ENCODE measurements at regions not wholly inside any gene's neighbourhood (a gene's known extent, or its start where the extent isn't known, plus 50 kb on each side); places are given as distances from the start of the nearest gene placed in this dataset.

DNA sequence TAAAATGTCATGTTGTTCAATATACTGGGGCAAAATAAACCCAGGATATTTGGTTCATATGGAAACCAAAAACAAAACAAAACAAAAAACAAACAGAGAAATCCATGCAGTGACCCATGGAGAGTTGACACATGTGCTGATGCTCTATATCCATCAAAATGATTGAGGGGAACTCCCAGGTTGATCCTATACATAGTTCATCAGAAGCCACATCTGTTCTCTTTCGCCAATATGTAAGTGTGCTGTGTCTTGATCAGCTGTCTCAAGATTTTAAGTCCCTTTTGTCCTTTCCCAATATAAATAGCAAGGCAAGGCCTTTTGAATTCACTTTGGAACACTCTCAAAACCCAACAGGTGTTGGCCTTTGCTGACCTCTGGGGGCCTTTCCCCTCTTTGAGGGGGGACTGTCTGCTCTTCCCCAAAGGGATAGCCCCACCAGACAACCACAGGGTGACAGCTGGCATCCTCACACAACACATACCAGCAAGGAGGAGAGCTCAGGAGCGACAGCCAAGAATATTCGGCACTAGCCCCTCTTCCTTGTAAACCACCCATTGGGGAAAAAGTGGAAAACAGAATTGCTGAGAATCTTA is 209.4 kb upstream of the CD96 start:
- H4K8ac ChIP-seq (ENCODE audit: extremely low read depth, insufficient read depth, low read length): no peak overlapping the region
- H2AK5ac ChIP-seq (ENCODE audit: low read depth, low read length): no peak overlapping the region
- H3K18ac ChIP-seq (ENCODE audit: extremely low read depth, low read length): no peak overlapping the region
- no peak overlapping the region for H2BK12ac ChIP-seq (ENCODE audit: low read depth, low read length)
- DNase-seq (ENCODE audit: low read depth in 1 of 2, low spot score in 2 of 2) (no peak), FAIRE-seq (no peak)
- no peaks in the 10 kb centered on the region for H4K20me1 ChIP-seq (replicated peaks in 1 of 2; ENCODE audit: control insufficient read depth in 1 of 2, insufficient read depth in 2 of 2, low read length in 2 of 2)
- H3K4ac ChIP-seq (replicated peaks; ENCODE audit: insufficient read length, low read depth, low read length): no peak overlapping the region
- TF ChIP-seq SP4 (IDR thresholded peaks at IDR 0.05; ENCODE audit: low read length): no peak
- no peak for TF ChIP-seq RBBP5 (IDR thresholded peaks at IDR 0.05; ENCODE audit: borderline replicate concordance, low read depth, low read length)
- no peak for TF ChIP-seq BRCA1 (IDR thresholded peaks at IDR 0.05; ENCODE audit: low read depth, low read length)
- TF ChIP-seq YY1 (IDR thresholded peaks at IDR 0.05; ENCODE audit: low read depth, low read length): no peak
- TF ChIP-seq CREB1 (IDR thresholded peaks at IDR 0.05): no peak
- TF ChIP-seq CTCF (IDR thresholded peaks at IDR 0.05; ENCODE audit: control extremely low read depth in 1 of 3, insufficient read depth in 1 of 3, low read depth in 1 of 3, low read length in 3 of 3): no peak
- TF ChIP-seq TBP (IDR thresholded peaks at IDR 0.05; ENCODE audit: low read depth, low read length): no peak
- no peak for TF ChIP-seq CHD1 (IDR thresholded peaks at IDR 0.05; ENCODE audit: low read depth, low read length)
- no peak for TF ChIP-seq JUND (IDR thresholded peaks at IDR 0.05; ENCODE audit: low read length)
- TF ChIP-seq CHD2 (IDR thresholded peaks at IDR 0.05; ENCODE audit: low read length): no peak
- TF ChIP-seq KDM1A (IDR thresholded peaks at IDR 0.05; ENCODE audit: borderline replicate concordance, low read length): no peak
- no peak for TF ChIP-seq EP300 (IDR thresholded peaks at IDR 0.05; ENCODE audit: borderline replicate concordance in 1 of 2, low read depth in 2 of 2, low read length in 2 of 2)
- H2BK15ac ChIP-seq (ENCODE audit: low read length): no peak overlapping the region
- H3K23ac ChIP-seq (ENCODE audit: insufficient read length): no peak overlapping the region
- no peak overlapping the region for H2BK5ac ChIP-seq (ENCODE audit: low read depth, low read length)
- H2BK120ac ChIP-seq (replicated peaks; ENCODE audit: low read depth, low read length): no peak overlapping the region
- no peak overlapping the region for H4K5ac ChIP-seq (ENCODE audit: insufficient read length, low read depth, low read length)
- no peak overlapping the region for H2BK20ac ChIP-seq (ENCODE audit: low read length)
- ChIA-PET CTCF (ENCODE audit: partially characterized antibody) (interaction anchor here (0.6 to 0.8 kb wide), 3 partner anchors 56 to 123 kb away, joined by 3 read pairs; no protein-coding TSS in a partner anchor), POLR2A (ENCODE audit: partially characterized antibody) (interaction anchor here (1.1 to 1.2 kb wide), 2 partner anchors 28 to 256 kb away, joined by 3 read pairs; no protein-coding TSS in a partner anchor)
- H3K4me2 ChIP-seq (ENCODE audit: insufficient read depth in 1 of 2, low read depth in 2 of 2, low read length in 2 of 2): no peak overlapping the region
- H3K9ac ChIP-seq (replicated peaks in 1 of 4; ENCODE audit: extremely low read depth in 1 of 4, low read depth in 3 of 4, low read length in 3 of 4): no peak overlapping the region
- H3K4me1 ChIP-seq (replicated peaks in 1 of 4; ENCODE audit: control insufficient read depth in 3 of 4, insufficient read depth in 4 of 4, low read length in 3 of 4): peaks cover 0 to 3% (median 0%) of the 10 kb centered on the region in 4 experiments; a peak in 1 of 7 replicates
- H3K56ac ChIP-seq (replicated peaks; ENCODE audit: insufficient read length, low read depth, low read length): no peak overlapping the region
- H3K14ac ChIP-seq (ENCODE audit: insufficient read length): no peak overlapping the region
- H3K79me1 ChIP-seq (ENCODE audit: low read depth, low read length): no peaks in the 10 kb centered on the region
- no peak overlapping the region for H2AFZ ChIP-seq (ENCODE audit: low read length)
- no peak overlapping the region for H4K91ac ChIP-seq (replicated peaks; ENCODE audit: insufficient read length, low read length)
- H3K27ac ChIP-seq (ENCODE audit: low read depth, low read length): no peak overlapping the region
- H3K36me3 ChIP-seq (ENCODE audit: control insufficient read depth in 2 of 4, insufficient read depth in 4 of 4, low read length in 3 of 4): no peaks in the 10 kb centered on the region
- H3K27me3 ChIP-seq (replicated peaks in 1 of 4; ENCODE audit: control insufficient read depth in 3 of 4, extremely low read depth in 1 of 4, insufficient read depth in 3 of 4, low read length in 3 of 4): peaks cover 0 to 2% (median 0%) of the 10 kb centered on the region in 4 experiments; a peak in 3 of 7 replicates
- H3K4me3 ChIP-seq (ENCODE audit: extremely low read depth in 1 of 4, insufficient read depth in 2 of 4, low read depth in 3 of 4, low read length in 4 of 4): no peak overlapping the region
- WGBS, 2 experiments (ENCODE audit: extremely low coverage in 1 of 2, insufficient coverage in 1 of 2, insufficient read length in 1 of 2, insufficient replicate concordance in 2 of 2, low coverage in 1 of 2, low lambda C conversion rate in 2 of 2, missing lambda C conversion rate in 1 of 2): 84% methylated on average over 3 of the region's 3 CpGs; no CpG with 5 or more reads in 1 of the 2 experiments
- H3K9me3 ChIP-seq (ENCODE audit: insufficient read depth in 2 of 2, low read depth in 1 of 2, low read length in 1 of 2): no peaks in the 10 kb centered on the region
- no peaks in the 10 kb centered on the region; the same call in 1 of the 2 replicates for H3K23me2 ChIP-seq (ENCODE audit: low read depth, low read length)
- H3K79me2 ChIP-seq (ENCODE audit: control insufficient read depth in 1 of 2, insufficient read depth in 2 of 2, low read length in 2 of 2): no peaks in the 10 kb centered on the region

Data from H1 (cell line).